ENCODE measurements at regions not wholly inside any gene's neighbourhood (a gene's known extent, or its start where the extent isn't known, plus 50 kb on each side); places are given as distances from the start of the nearest gene placed in this dataset.

GRCh38 chr9:71514344-71514975 lies 253.9 kb downstream of the CEMIP2 start:
- TF ChIP-seq CTCF (IDR thresholded peaks at IDR 0.05) = no peak
- no peak for TF ChIP-seq POLR2A (IDR thresholded peaks at IDR 0.05)

All from suprapubic skin (tissue), 3 donors.